GM12873 (cell line): ENCODE measurements at regions not wholly inside any gene's neighbourhood (a gene's known extent, or its start where the extent isn't known, plus 50 kb on each side); places are given as distances from the start of the nearest gene placed in this dataset.

Experiments used
- TF ChIP-seq, protein P1 (sequence below): IDR thresholded peaks from 2 replicates; pipeline ENCODE4 v1.5.1; 2012; ENCODE audit warnings: low read depth, mild to moderate bottlenecking, moderate library complexity, low read length, control low read depth; ENCODE audit not compliant: insufficient read depth; ENCODE audit errors: missing control alignments

GRCh38 chr21:41689289-41689583, 77.6 kb downstream of the RIPK4 start:
- TF ChIP-seq, protein P1, sequence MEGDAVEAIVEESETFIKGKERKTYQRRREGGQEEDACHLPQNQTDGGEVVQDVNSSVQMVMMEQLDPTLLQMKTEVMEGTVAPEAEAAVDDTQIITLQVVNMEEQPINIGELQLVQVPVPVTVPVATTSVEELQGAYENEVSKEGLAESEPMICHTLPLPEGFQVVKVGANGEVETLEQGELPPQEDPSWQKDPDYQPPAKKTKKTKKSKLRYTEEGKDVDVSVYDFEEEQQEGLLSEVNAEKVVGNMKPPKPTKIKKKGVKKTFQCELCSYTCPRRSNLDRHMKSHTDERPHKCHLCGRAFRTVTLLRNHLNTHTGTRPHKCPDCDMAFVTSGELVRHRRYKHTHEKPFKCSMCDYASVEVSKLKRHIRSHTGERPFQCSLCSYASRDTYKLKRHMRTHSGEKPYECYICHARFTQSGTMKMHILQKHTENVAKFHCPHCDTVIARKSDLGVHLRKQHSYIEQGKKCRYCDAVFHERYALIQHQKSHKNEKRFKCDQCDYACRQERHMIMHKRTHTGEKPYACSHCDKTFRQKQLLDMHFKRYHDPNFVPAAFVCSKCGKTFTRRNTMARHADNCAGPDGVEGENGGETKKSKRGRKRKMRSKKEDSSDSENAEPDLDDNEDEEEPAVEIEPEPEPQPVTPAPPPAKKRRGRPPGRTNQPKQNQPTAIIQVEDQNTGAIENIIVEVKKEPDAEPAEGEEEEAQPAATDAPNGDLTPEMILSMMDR = no peak

DNA sequence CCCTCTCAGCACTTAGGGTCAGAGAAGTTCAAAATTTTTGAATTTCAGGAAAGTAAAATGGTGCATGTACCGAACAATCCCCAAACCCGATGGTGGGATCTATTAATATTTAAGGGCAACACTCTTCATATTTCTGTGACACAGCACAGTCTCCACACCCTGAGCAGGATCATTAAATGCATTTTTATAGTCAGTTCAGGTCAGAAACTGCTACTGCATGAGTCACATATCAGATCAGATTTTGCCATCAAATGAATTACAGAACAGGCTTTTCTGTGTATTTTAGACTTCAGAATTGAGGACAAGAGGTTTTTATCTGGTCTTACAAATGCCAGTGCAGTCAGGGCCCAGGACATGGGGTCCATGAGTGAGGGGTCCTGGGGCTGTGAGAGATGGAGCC, 79.2 kb downstream of the RIPK4 start:
- TF ChIP-seq, protein P1 = no peak

GRCh38 chr21:41686664-41687063, 80.2 kb downstream of the RIPK4 start:
- TF ChIP-seq, protein P1 = no peak

- TF ChIP-seq, protein P1 = no peak
Observed at GRCh38 chr21:41685511-41686149, 81.2 kb downstream of the RIPK4 start.

GRCh38 chr21:41684381-41685245, 82.2 kb downstream of the RIPK4 start:
- TF ChIP-seq, protein P1 = no peak

- TF ChIP-seq, protein P1 = no peak
Observed at GRCh38 chr21:41683815-41684214, 83.0 kb downstream of the RIPK4 start.

DNA sequence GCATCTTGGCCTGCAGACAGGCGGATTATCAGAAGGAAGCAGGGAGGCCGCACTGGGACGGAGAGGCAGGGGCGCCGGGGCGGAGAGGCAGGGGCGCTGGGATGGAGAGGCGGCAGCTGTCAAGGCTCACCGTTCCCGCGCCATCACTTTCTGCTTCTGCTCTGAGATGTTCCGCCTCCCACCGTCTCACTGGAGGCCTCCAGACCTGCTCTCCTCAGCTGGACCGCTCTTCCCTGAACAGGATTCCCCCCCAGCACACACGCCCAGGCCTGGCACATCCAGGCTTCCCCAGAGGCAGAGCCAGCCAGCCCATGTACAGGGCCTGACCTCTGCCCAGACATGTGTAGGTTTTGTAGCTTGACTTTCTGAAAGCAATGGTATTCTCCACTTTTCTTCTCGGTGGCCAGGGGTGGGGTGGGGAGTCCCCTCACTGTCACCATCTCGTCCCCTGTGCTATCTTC, 84.1 kb downstream of the RIPK4 start:
- TF ChIP-seq, protein P1 = no peak
